Activated CD8-positive, alpha-beta memory T cell treated with anti-CD3 and anti-CD28 coated beads, Interleukin-2, amount 50 U/mL, for 1 hour (primary cell): ENCODE measurements at regions not wholly inside any gene's neighbourhood (a gene's known extent, or its start where the extent isn't known, plus 50 kb on each side); places are given as distances from the start of the nearest gene placed in this dataset.

Experiments
- DNase-seq: peaks from one replicate; pipeline ENCODE4 v3.0.0-alpha.2; 2020; ENCODE audit errors: extremely low read depth

- no peak for DNase-seq
These were observed 227.7 kb upstream of the HMGA2 start for GRCh38 chr12:65596514-65597091.

- DNase-seq, result no peak
These were observed 226.8 kb upstream of the HMGA2 start for GRCh38 chr12:65597527-65597926.

- no peak for DNase-seq
These were observed 225.6 kb upstream of the HMGA2 start for GRCh38 chr12:65598688-65599087.

GRCh38 chr12:65602253-65602609 is 222.1 kb upstream of the HMGA2 start:
- no peak for DNase-seq

GRCh38 chr12:65602610-65603295 is 221.5 kb upstream of the HMGA2 start:
- DNase-seq, result no peak

- DNase-seq, result no peak
These were observed 220.6 kb upstream of the HMGA2 start for GRCh38 chr12:65603438-65604351.

GRCh38 chr12:65605019-65605418 is 219.3 kb upstream of the HMGA2 start:
- DNase-seq, result no peak

GRCh38 chr12:65606008-65606766 is 218.1 kb upstream of the HMGA2 start:
- DNase-seq, result no peak

GRCh38 chr12:65607401-65607841 is 216.9 kb upstream of the HMGA2 start:
- DNase-seq, result no peak

GRCh38 chr12:65608319-65608916 is 215.9 kb upstream of the HMGA2 start:
- DNase-seq, result no peak

GRCh38 chr12:65609359-65609771 is 214.9 kb upstream of the HMGA2 start:
- no peak for DNase-seq

- DNase-seq, result no peak
These were observed 212.9 kb upstream of the HMGA2 start for GRCh38 chr12:65611396-65611795.

- no peak for DNase-seq
These were observed 211.8 kb upstream of the HMGA2 start for GRCh38 chr12:65612440-65612839.

GRCh38 chr12:65613692-65614091 is 210.6 kb upstream of the HMGA2 start:
- DNase-seq, result no peak

- no peak for DNase-seq
These were observed 209.9 kb upstream of the HMGA2 start for GRCh38 chr12:65614259-65614889.

GRCh38 chr12:65615118-65615517 is 209.2 kb upstream of the HMGA2 start:
- DNase-seq, result no peak

GRCh38 chr12:65616022-65616421 is 208.3 kb upstream of the HMGA2 start:
- DNase-seq, result no peak

GRCh38 chr12:65618588-65618987 is 205.7 kb upstream of the HMGA2 start:
- DNase-seq, result no peak

- DNase-seq, result no peak
These were observed 205.3 kb upstream of the HMGA2 start for GRCh38 chr12:65619018-65619417.

GRCh38 chr12:65620046-65620445 is 204.2 kb upstream of the HMGA2 start:
- DNase-seq, result no peak

- no peak for DNase-seq
These were observed 202.2 kb upstream of the HMGA2 start for GRCh38 chr12:65622056-65622455.
